SU-DHL-6 (cell line): ENCODE measurements at regions not wholly inside any gene's neighbourhood (a gene's known extent, or its start where the extent isn't known, plus 50 kb on each side); places are given as distances from the start of the nearest gene placed in this dataset.

Experiments
- EZH2phosphoT487 ChIP-seq: fragments of 200-600 bp; sonication (generic), shearing (Covaris generic); conservative IDR thresholded peaks from 2 replicates; pipeline ENCODE4 v1.6.1; 2018; ENCODE audit warnings: mild to moderate bottlenecking, antibody characterized with exemption, low read length, moderate library complexity, mixed read lengths
- TF ChIP-seq, protein P1 (sequence below): fragments of 200-600 bp; sonication (generic); IDR thresholded peaks from one replicate; pipeline ENCODE4 v1.5.1; 2017; ENCODE audit warnings: antibody characterized with exemption, mild to moderate bottlenecking, low read length, moderate library complexity; ENCODE audit not compliant: insufficient read depth, poor library complexity, severe bottlenecking

DNA sequence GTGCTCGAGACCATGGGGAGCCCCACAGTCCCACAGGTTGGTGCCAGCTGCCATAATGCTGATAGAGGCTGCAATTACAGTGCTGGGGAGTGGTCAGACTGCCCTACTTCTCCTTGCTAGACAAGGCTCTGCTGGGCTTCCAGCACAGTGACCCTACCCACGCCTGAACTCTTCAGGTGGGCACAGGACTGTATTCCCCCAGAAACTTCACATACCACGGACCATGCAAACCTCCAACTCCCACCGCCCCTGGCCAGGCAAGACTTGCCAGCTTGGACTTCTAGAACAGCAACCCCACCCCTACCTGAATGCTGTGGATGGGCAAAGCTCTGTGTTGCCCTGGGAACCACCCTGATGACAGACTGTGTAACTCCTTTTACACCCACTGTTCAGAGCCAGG is 885.3 kb downstream of the SI start:
- TF ChIP-seq, protein P1, sequence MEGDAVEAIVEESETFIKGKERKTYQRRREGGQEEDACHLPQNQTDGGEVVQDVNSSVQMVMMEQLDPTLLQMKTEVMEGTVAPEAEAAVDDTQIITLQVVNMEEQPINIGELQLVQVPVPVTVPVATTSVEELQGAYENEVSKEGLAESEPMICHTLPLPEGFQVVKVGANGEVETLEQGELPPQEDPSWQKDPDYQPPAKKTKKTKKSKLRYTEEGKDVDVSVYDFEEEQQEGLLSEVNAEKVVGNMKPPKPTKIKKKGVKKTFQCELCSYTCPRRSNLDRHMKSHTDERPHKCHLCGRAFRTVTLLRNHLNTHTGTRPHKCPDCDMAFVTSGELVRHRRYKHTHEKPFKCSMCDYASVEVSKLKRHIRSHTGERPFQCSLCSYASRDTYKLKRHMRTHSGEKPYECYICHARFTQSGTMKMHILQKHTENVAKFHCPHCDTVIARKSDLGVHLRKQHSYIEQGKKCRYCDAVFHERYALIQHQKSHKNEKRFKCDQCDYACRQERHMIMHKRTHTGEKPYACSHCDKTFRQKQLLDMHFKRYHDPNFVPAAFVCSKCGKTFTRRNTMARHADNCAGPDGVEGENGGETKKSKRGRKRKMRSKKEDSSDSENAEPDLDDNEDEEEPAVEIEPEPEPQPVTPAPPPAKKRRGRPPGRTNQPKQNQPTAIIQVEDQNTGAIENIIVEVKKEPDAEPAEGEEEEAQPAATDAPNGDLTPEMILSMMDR: no peak
- no peak for TF ChIP-seq EZH2phosphoT487
